ENCODE measurements at regions not wholly inside any gene's neighbourhood (a gene's known extent, or its start where the extent isn't known, plus 50 kb on each side); places are given as distances from the start of the nearest gene placed in this dataset.

- TF ChIP-seq CTCF (IDR thresholded peaks at IDR 0.05) (no peak), POLR2A (IDR thresholded peaks at IDR 0.05) (no peak), POLR2AphosphoS5 (IDR thresholded peaks at IDR 0.05) (no peak)
These were observed 2178.3 kb upstream of the PIK3C3 start for GRCh38 chr18:39776766-39777165.
